Skeletal muscle satellite cell (primary cell): ENCODE measurements at regions not wholly inside any gene's neighbourhood (a gene's known extent, or its start where the extent isn't known, plus 50 kb on each side); places are given as distances from the start of the nearest gene placed in this dataset. TPM values are rescaled to one million over a fixed set of nuclear protein-coding genes. Genes with fewer than 3 reads are reported as not detected.
"Not testable (repeated sequence)": the region's sequence is repeated elsewhere in the genome, so short reads cannot be mapped to it uniquely, and the experiment has no call there.

Experiments used
- H3K27me3 ChIP-seq: 2 replicates; pipeline ENCODE4 v1.7.0; 2013; ENCODE audit warnings: low read length; ENCODE audit not compliant: control insufficient read depth, insufficient read depth
- H3K36me3 ChIP-seq: 2 replicates; pipeline ENCODE4 v1.7.0; 2013; ENCODE audit warnings: mild to moderate bottlenecking, control low read depth, low read length; ENCODE audit not compliant: insufficient read depth
- H3K4me1 ChIP-seq: 2 replicates; pipeline ENCODE4 v1.7.0; 2013; ENCODE audit warnings: low read length; ENCODE audit not compliant: control insufficient read depth, insufficient read depth
- H3K4me2 ChIP-seq: 2 replicates; pipeline ENCODE4 v1.7.0; 2013; ENCODE audit warnings: mild to moderate bottlenecking, low read length
- H3K4me3 ChIP-seq: 2 replicates; pipeline ENCODE4 v1.7.0; 2013; ENCODE audit warnings: low read length
- H3K9ac ChIP-seq: 2 replicates; pipeline ENCODE4 v1.7.0; 2013; ENCODE audit warnings: mild to moderate bottlenecking, low read depth, low read length, moderate library complexity
- H3K9me3 ChIP-seq: replicated peaks from 2 replicates; pipeline ENCODE4 v1.7.0; 2013; ENCODE audit warnings: mild to moderate bottlenecking, control low read depth, low read length
- small RNA-seq: library from RNA; depleted of rRNA; stranded (forward); fragments of <200 nt; gene quantifications from one replicate; pipeline ENCODE3, GENCODE V24; 2012

DNA sequence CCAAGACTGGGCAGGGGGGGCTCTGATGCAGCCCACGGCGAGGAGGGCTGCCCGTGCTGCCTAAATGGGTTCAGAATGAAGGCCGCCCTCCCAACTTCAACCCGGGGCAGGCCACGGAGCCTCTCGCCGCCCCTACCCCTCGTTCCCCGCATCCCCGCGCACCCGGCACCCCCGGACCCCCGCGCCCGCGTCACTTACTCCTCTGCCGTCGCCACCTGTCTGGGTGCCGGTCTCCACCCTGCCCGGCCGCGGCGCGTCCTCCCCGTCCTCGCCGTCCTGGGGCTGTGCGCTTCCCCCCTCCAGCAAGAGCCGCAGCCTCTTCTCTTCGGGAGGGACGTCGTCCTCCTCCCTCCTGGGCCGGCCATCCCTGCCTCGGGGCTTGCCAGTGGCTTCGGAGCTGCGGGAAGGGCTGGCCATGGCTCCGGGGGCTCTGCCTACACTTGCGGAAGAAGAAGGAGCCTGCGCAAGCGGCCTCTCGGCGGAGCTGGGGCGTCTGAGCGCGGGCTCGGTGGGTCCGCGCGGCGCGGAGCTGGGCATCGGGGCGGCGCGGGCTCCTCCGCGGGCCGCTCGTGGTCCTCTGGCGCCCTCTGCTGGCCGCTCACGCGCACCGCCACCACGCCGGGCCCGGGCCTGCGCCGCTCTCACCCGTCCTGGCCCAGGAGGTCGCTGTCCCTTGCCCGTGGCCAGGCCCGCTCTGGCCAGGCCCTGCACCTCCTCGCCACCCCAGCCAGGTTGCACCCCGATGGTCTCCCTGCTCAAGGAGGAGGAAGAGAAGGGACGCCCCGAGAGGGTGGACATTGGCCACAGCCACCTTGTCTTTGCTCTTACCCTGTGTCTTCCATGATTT is 59.3 kb upstream of the CLEC6A start:
- H3K4me1 ChIP-seq, H3K9ac ChIP-seq, H3K27me3 ChIP-seq, H3K36me3 ChIP-seq, H3K9me3 ChIP-seq: not testable (repeated sequence)
- Histone ChIP-seq H3K4me2 (peak overlapping the region; percentile 77), H3K4me3 (peak overlapping the region; percentile 53)

- H3K4me3 ChIP-seq, H3K9me3 ChIP-seq, H3K4me2 ChIP-seq, H3K36me3 ChIP-seq, H3K4me1 ChIP-seq, H3K9ac ChIP-seq, H3K27me3 ChIP-seq: not testable (repeated sequence)
Measured at GRCh38 chr12:8397378-8397777, 58.4 kb upstream of the CLEC6A start.

- not testable (repeated sequence) for H3K36me3 ChIP-seq, H3K9me3 ChIP-seq, H3K4me3 ChIP-seq, H3K4me1 ChIP-seq, H3K27me3 ChIP-seq, H3K4me2 ChIP-seq, H3K9ac ChIP-seq
Measured at GRCh38 chr12:8399496-8400034, 56.2 kb upstream of the CLEC6A start.

DNA sequence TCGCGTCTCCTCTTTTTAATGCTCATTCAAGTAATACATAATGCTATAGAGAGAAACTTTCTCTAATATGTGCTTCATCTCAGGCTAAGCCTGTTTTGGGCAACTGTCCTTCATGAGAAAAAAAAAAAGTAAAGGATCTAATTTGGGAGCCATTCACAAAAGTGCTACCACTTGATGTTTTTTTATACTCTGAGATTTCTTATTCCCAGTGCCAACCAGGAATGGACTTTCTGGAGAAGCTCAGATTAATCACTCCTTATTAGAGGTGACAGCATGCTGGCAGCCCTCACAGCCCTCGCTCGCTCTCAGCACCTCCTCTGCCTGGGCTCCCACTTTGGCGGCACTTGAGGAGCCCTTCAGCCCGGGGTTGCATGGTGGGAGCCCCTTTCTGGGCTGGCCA is 51.9 kb upstream of the CLEC6A start:
- not testable (repeated sequence) for H3K4me3 ChIP-seq, H3K9ac ChIP-seq, H3K36me3 ChIP-seq, H3K9me3 ChIP-seq, H3K4me2 ChIP-seq, H3K27me3 ChIP-seq, H3K4me1 ChIP-seq

DNA sequence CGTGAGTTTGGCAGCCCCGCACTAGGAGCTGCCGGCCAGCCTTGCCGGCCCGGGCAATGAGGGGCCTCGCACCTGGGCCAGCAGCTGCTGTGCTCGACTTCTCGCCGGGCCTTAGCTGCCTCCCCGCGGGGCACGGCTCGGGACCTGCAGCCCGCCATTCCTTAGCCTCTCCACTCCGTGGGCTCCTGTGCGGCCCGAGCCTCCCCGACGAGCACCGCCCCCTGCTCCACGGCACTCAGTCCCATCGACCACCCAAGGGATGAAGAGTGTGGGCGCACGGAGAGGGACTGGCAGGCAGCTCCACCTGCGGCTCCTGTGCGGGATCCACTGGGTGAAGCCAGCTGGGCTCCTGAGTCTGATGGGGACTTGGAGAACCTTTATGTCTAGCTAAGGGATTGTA is 51.4 kb upstream of the CLEC6A start:
- H3K9me3 ChIP-seq, H3K4me3 ChIP-seq, H3K4me2 ChIP-seq, H3K27me3 ChIP-seq, H3K36me3 ChIP-seq, H3K9ac ChIP-seq, H3K4me1 ChIP-seq: not testable (repeated sequence)

Small RNA genes lying in the stretch of these regions (small RNA-seq; reads per million reads assigned to genes)
- gene AC092745.3 = not detected
